Left lung (tissue), 4 donors: ENCODE measurements at regions not wholly inside any gene's neighbourhood (a gene's known extent, or its start where the extent isn't known, plus 50 kb on each side); places are given as distances from the start of the nearest gene placed in this dataset.
"Not testable (repeated sequence)": the region's sequence is repeated elsewhere in the genome, so short reads cannot be mapped to it uniquely, and the experiment has no call there.

Experiments used
- ATAC-seq: fragments of 200-7000 bp; cut with Tn5 transposase; one replicate; pipeline ENCODE4 v1.9.1; 2020; ENCODE audit warnings: moderate library complexity
- DNase-seq, 4 donors: peaks; one replicate each; pipeline ENCODE4 v3.0.0-alpha.2; 2013 to 2020
- H3K27ac ChIP-seq, 2 donors: fragments of 200-600 bp; sonication (generic) in 1 of 2; one replicate each; pipeline versions ENCODE4 v1.5.0 to v1.8.0; 2020 to 2021
- H3K27me3 ChIP-seq, 2 donors: fragments of 200-600 bp; sonication (generic) in 1 of 2; one replicate each; pipeline versions ENCODE4 v1.5.0 to v1.8.0; 2020 to 2021
- H3K36me3 ChIP-seq, 2 donors: fragments of 200-600 bp; sonication (generic) in 1 of 2; one replicate each; pipeline versions ENCODE4 v1.5.0 to v1.8.0; 2020 to 2021
- H3K4me1 ChIP-seq, 2 donors: fragments of 200-600 bp; one replicate each; pipeline ENCODE4 v1.8.0; 2021
- H3K4me3 ChIP-seq, 2 donors: fragments of 200-600 bp; sonication (generic) in 1 of 2; one replicate each; pipeline versions ENCODE4 v1.5.0 to v1.8.0; 2020 to 2021; ENCODE audit warnings: mild to moderate bottlenecking in 1 of 2
- H3K9me3 ChIP-seq, 2 donors: fragments of 200-600 bp; sonication (generic) in 1 of 2; one replicate each; pipeline versions ENCODE4 v1.5.0 to v1.8.0; 2020 to 2021
- intact Hi-C, 2 donors: fragments of 100-400 bp; cut with DNase I; formaldehyde crosslinking; loops; one replicate each; pipeline versions ENCODE4 v1.11.2 to v1.14.2; 2022
- TF ChIP-seq, protein P1 (sequence below), 2 donors: fragments of 200-600 bp; sonication (generic) in 1 of 2; IDR thresholded peaks; one replicate each; pipeline versions ENCODE4 v1.5.0 to v1.8.0; 2021; ENCODE audit warnings: antibody characterized with exemption in 2 of 2
- donor health status: DM: no; HTN: yes; CAD: no.
- donor health status: DM: no; HTN: no; CAD: no.

DNA sequence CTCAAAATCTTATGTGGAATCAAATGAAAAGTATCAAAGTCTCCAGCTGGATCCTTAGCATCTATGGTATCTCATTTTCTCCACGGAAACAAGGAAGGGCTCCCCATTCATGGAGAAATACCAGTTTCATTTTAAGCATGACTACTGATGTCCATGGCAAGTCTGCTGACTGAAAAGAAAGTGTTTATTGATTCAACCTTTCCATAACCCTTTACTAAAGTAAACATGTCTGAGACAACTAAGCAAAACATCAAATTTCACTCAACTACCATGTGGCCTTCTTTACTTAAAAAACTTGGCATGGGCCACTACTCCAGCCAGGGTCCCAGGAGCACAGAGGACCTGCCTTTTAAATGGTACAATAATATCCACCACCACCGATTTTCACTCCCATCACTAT, 928.0 kb upstream of the SOX9 start:
- H3K36me3 ChIP-seq: no peaks in the 10 kb centered on the region
- H3K27me3 ChIP-seq: no peaks in the 10 kb centered on the region
- ATAC-seq: no peak
- intact Hi-C loops: no loop called here
- TF ChIP-seq, protein P1, sequence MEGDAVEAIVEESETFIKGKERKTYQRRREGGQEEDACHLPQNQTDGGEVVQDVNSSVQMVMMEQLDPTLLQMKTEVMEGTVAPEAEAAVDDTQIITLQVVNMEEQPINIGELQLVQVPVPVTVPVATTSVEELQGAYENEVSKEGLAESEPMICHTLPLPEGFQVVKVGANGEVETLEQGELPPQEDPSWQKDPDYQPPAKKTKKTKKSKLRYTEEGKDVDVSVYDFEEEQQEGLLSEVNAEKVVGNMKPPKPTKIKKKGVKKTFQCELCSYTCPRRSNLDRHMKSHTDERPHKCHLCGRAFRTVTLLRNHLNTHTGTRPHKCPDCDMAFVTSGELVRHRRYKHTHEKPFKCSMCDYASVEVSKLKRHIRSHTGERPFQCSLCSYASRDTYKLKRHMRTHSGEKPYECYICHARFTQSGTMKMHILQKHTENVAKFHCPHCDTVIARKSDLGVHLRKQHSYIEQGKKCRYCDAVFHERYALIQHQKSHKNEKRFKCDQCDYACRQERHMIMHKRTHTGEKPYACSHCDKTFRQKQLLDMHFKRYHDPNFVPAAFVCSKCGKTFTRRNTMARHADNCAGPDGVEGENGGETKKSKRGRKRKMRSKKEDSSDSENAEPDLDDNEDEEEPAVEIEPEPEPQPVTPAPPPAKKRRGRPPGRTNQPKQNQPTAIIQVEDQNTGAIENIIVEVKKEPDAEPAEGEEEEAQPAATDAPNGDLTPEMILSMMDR (IDR thresholded peaks at IDR 0.05): no peak
- no peak for DNase-seq
- H3K27ac ChIP-seq: no peak overlapping the region
- H3K4me1 ChIP-seq: no peaks in the 10 kb centered on the region
- no peak overlapping the region for H3K4me3 ChIP-seq
- H3K9me3 ChIP-seq: no peaks in the 10 kb centered on the region

DNA sequence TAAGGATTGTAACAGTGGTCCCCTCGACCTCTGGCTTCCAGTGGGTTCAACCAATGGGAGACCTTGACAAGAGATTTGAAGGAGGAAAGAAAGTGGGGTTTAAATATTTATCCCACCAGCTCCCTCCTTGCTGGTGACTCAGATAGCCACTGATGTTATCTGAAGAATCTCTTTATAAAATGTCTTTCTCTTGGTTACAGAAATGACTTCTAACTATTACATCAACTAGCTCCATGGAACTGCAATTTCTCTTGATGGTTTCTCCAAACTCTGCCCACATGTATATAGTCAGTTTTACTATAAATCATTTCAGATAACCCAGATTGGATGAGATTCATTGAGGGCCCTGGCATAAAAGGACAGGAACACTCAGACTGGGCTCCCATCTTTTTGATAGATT, 920.2 kb upstream of the SOX9 start:
- no peak overlapping the region for H3K4me3 ChIP-seq
- DNase-seq: no peak
- no peak for ATAC-seq
- no peaks in the 10 kb centered on the region for H3K4me1 ChIP-seq
- no peak overlapping the region for H3K27ac ChIP-seq
- intact Hi-C loops: no loop called here
- no peaks in the 10 kb centered on the region for H3K36me3 ChIP-seq
- H3K27me3 ChIP-seq: no peaks in the 10 kb centered on the region
- TF ChIP-seq, protein P1 (IDR thresholded peaks at IDR 0.05): no peak
- H3K9me3 ChIP-seq: no peaks in the 10 kb centered on the region

GRCh38 chr17:71201639-71202038, 919.2 kb upstream of the SOX9 start:
- ATAC-seq: no peak
- TF ChIP-seq, protein P1 (IDR thresholded peaks at IDR 0.05): no peak
- no peaks in the 10 kb centered on the region for H3K36me3 ChIP-seq
- H3K4me1 ChIP-seq: no peaks in the 10 kb centered on the region
- no peak overlapping the region for H3K27ac ChIP-seq
- no peak for DNase-seq
- H3K9me3 ChIP-seq: no peaks in the 10 kb centered on the region
- intact Hi-C loops: no loop called here
- no peaks in the 10 kb centered on the region for H3K27me3 ChIP-seq
- no peak overlapping the region for H3K4me3 ChIP-seq

- Histone ChIP-seq H3K9me3 (no peaks in the 10 kb centered on the region), H3K27ac (no peak overlapping the region), H3K27me3 (no peaks in the 10 kb centered on the region), H3K4me3 (no peak overlapping the region), H3K36me3 (no peaks in the 10 kb centered on the region), H3K4me1 (no peaks in the 10 kb centered on the region)
- no peak for DNase-seq
- TF ChIP-seq, protein P1 (IDR thresholded peaks at IDR 0.05): no peak
- no peak for ATAC-seq
- intact Hi-C loops: no loop called here
Measured at GRCh38 chr17:71202449-71202848, 918.4 kb upstream of the SOX9 start.

- TF ChIP-seq, protein P1 (IDR thresholded peaks at IDR 0.05): no peak
- DNase-seq: no peak
- peaks cover 0 to 3% of the 10 kb centered on the region in 2 donors for H3K9me3 ChIP-seq
- ATAC-seq: no peak
- no peaks in the 10 kb centered on the region for H3K4me1 ChIP-seq
- no peak overlapping the region for H3K27ac ChIP-seq
- intact Hi-C loops: no loop called here
- no peaks in the 10 kb centered on the region for H3K27me3 ChIP-seq
- no peak overlapping the region for H3K4me3 ChIP-seq
- no peaks in the 10 kb centered on the region for H3K36me3 ChIP-seq
Measured at GRCh38 chr17:71203953-71204352, 916.9 kb upstream of the SOX9 start.

GRCh38 chr17:71205951-71206350, 914.9 kb upstream of the SOX9 start:
- H3K36me3 ChIP-seq, DNase-seq, H3K27ac ChIP-seq, intact Hi-C loops, H3K27me3 ChIP-seq, H3K4me1 ChIP-seq, ATAC-seq, H3K9me3 ChIP-seq, H3K4me3 ChIP-seq: not testable (repeated sequence)
